ENCODE measurements at regions not wholly inside any gene's neighbourhood (a gene's known extent, or its start where the extent isn't known, plus 50 kb on each side); places are given as distances from the start of the nearest gene placed in this dataset.
"Not testable (repeated sequence)": the region's sequence is repeated elsewhere in the genome, so short reads cannot be mapped to it uniquely, and the experiment has no call there.

GRCh38 chr19:28312269-28312668, 900.7 kb downstream of the UQCRFS1 start:
- no peak for DNase-seq (ENCODE audit: low read depth, low spot score)
- H3K9me3 Mint-ChIP-seq, result no peaks in the 10 kb centered on the region
- peaks cover 3% of the 10 kb centered on the region for H3K27me3 Mint-ChIP-seq (ENCODE audit: low read depth)
- no peak for TF ChIP-seq CTCF (conservative IDR thresholded peaks at IDR 0.05)
- no peak overlapping the region for H3K4me3 Mint-ChIP-seq
- no peak overlapping the region for H3K27ac Mint-ChIP-seq (ENCODE audit: unreplicated experiment)
- peaks cover 14% of the 10 kb centered on the region for H3K4me1 Mint-ChIP-seq
- H3K36me3 Mint-ChIP-seq (ENCODE audit: low read depth), result no peaks in the 10 kb centered on the region

- not testable (repeated sequence) for H3K4me3 Mint-ChIP-seq; H3K36me3 Mint-ChIP-seq (ENCODE audit: low read depth); DNase-seq (ENCODE audit: low read depth, low spot score); H3K27ac Mint-ChIP-seq (ENCODE audit: unreplicated experiment); H3K27me3 Mint-ChIP-seq (ENCODE audit: low read depth); H3K9me3 Mint-ChIP-seq
- peaks cover 14% of the 10 kb centered on the region for H3K4me1 Mint-ChIP-seq
These were observed 902.1 kb downstream of the UQCRFS1 start for GRCh38 chr19:28310829-28311228.

DNA sequence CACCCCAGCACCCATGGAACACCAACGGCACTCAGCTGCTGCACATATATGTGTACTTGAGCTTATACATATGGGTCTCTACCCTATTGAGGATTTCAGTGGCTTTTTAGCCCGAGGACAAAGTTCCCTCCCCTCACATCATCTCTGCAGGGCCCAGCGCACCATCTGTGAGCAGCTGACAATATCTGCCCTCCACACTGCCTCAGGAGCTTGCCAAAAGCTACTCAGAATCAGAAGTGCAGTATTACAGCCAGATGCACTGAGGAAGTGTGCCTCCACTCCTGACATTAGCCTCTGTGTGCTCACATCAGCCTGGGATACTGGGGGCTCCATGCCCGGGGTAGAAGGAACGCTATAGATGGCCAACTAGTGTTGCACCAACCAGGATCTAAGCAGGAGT, 903.9 kb downstream of the UQCRFS1 start:
- no peaks in the 10 kb centered on the region for H3K9me3 Mint-ChIP-seq
- DNase-seq (ENCODE audit: low read depth, low spot score), result no peak
- H3K36me3 Mint-ChIP-seq (ENCODE audit: low read depth), result no peaks in the 10 kb centered on the region
- H3K4me3 Mint-ChIP-seq, result no peak overlapping the region
- H3K27ac Mint-ChIP-seq (ENCODE audit: unreplicated experiment), result no peak overlapping the region
- peaks cover 6% of the 10 kb centered on the region for H3K4me1 Mint-ChIP-seq
- TF ChIP-seq CTCF (conservative IDR thresholded peaks at IDR 0.05), result no peak
- H3K27me3 Mint-ChIP-seq (ENCODE audit: low read depth), result peaks cover 6% of the 10 kb centered on the region

DNA sequence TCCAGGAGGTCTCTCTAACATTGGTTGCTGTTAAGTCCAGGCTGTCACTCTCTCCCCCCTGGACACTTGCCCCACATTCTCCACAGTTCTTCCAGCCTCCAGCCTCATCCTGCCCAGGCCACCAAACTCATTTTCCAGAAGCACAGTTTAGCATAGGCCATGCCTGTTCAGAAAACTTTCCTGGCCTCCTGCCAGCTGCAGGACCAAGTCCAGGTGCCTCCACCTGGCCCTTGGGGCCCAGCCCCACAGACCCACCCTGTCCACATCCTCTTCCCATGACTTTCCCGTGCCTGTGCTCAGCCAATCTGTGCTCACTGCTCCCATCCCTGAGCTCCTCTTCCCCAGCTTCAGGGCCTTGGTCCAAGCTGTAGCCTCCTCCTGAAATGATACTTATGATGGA, 905.0 kb downstream of the UQCRFS1 start:
- no peak for TF ChIP-seq CTCF (conservative IDR thresholded peaks at IDR 0.05)
- peaks cover 3% of the 10 kb centered on the region for H3K27me3 Mint-ChIP-seq (ENCODE audit: low read depth)
- H3K4me1 Mint-ChIP-seq, result no peaks in the 10 kb centered on the region
- DNase-seq (ENCODE audit: low read depth, low spot score), result no peak
- H3K36me3 Mint-ChIP-seq (ENCODE audit: low read depth), result no peaks in the 10 kb centered on the region
- H3K27ac Mint-ChIP-seq (ENCODE audit: unreplicated experiment), result no peak overlapping the region
- H3K4me3 Mint-ChIP-seq, result no peak overlapping the region
- H3K9me3 Mint-ChIP-seq, result no peaks in the 10 kb centered on the region

GRCh38 chr19:28307487-28307886, 905.5 kb downstream of the UQCRFS1 start:
- H3K27ac Mint-ChIP-seq (ENCODE audit: unreplicated experiment), result no peak overlapping the region
- no peak overlapping the region for H3K4me3 Mint-ChIP-seq
- H3K4me1 Mint-ChIP-seq, result no peaks in the 10 kb centered on the region
- H3K36me3 Mint-ChIP-seq (ENCODE audit: low read depth), result no peaks in the 10 kb centered on the region
- DNase-seq (ENCODE audit: low read depth, low spot score), result no peak
- TF ChIP-seq CTCF (conservative IDR thresholded peaks at IDR 0.05), result no peak
- H3K27me3 Mint-ChIP-seq (ENCODE audit: low read depth), result peaks cover 5% of the 10 kb centered on the region
- H3K9me3 Mint-ChIP-seq, result no peaks in the 10 kb centered on the region

DNA sequence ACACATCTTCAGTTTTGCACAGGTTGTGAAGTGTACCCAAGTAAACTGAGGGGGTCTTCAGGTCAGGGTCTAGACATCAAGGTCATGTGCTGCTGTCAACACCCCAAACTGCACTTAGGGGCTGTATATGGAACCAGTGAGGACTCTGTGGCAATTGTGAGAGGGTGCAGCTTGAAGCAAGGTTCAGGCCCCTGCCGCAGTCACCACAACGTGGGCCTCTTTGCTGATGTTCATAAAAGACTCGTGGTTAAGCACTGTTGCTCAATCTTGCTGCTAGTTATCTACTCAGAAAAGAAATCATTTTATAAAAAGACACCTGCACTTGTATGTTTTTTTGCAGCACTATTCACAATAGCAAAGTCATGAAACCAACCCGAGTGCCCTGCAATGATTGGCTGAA, 907.4 kb downstream of the UQCRFS1 start:
- H3K27me3 Mint-ChIP-seq (ENCODE audit: low read depth), result peaks cover 5% of the 10 kb centered on the region
- H3K4me3 Mint-ChIP-seq, result no peak overlapping the region
- no peaks in the 10 kb centered on the region for H3K9me3 Mint-ChIP-seq
- TF ChIP-seq CTCF (conservative IDR thresholded peaks at IDR 0.05), result no peak
- H3K4me1 Mint-ChIP-seq, result no peaks in the 10 kb centered on the region
- no peaks in the 10 kb centered on the region for H3K36me3 Mint-ChIP-seq (ENCODE audit: low read depth)
- DNase-seq (ENCODE audit: low read depth, low spot score), result no peak
- no peak overlapping the region for H3K27ac Mint-ChIP-seq (ENCODE audit: unreplicated experiment)
